Activated naive CD4-positive, alpha-beta T cell treated with anti-CD3 and anti-CD28 coated beads, Interleukin-2, amount 50 U/mL, for 24 hours (primary cell): ENCODE measurements at regions not wholly inside any gene's neighbourhood (a gene's known extent, or its start where the extent isn't known, plus 50 kb on each side); places are given as distances from the start of the nearest gene placed in this dataset.

Source experiments
- H3K27ac Mint-ChIP-seq: one replicate; pipeline ENCODE4 v1.8.0; 2021; ENCODE audit warnings: mild to moderate bottlenecking, mixed read lengths
- H3K27me3 Mint-ChIP-seq: one replicate; pipeline ENCODE4 v1.8.0; 2021; ENCODE audit warnings: mixed read lengths
- H3K36me3 Mint-ChIP-seq: one replicate; pipeline ENCODE4 v1.8.0; 2021; ENCODE audit warnings: mixed read lengths
- H3K4me1 Mint-ChIP-seq: one replicate; pipeline ENCODE4 v1.8.0; 2021; ENCODE audit warnings: mixed read lengths
- H3K4me3 Mint-ChIP-seq: one replicate; pipeline ENCODE4 v1.8.0; 2021; ENCODE audit warnings: mild to moderate bottlenecking, mixed read lengths
- H3K9me3 Mint-ChIP-seq: one replicate; pipeline ENCODE4 v1.8.0; 2021; ENCODE audit warnings: mixed read lengths

DNA sequence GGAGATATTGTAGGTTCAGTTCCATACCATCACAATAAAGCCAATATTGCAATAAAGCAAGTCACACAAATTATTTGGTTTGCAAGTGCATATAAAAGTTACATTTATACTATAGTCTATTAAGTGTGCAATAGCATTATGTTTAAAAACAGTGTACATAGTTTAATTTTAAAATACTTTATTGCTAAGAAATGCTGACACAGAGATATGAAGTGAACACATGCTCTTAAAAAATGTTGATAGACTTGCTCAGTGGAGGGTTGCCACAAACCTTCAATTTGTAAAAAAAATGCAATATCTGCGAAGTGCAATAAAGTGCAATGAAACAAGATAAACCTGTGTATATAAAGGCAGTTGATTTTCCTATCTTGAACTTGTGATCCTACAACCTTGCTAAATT lies 161.5 kb downstream of the PRDM13 start:
- Mint-ChIP-seq H3K27ac (no peak overlapping the region), H3K4me1 (no peaks in the 10 kb centered on the region), H3K27me3 (no peaks in the 10 kb centered on the region), H3K36me3 (no peaks in the 10 kb centered on the region), H3K9me3 (no peaks in the 10 kb centered on the region), H3K4me3 (no peak overlapping the region)

DNA sequence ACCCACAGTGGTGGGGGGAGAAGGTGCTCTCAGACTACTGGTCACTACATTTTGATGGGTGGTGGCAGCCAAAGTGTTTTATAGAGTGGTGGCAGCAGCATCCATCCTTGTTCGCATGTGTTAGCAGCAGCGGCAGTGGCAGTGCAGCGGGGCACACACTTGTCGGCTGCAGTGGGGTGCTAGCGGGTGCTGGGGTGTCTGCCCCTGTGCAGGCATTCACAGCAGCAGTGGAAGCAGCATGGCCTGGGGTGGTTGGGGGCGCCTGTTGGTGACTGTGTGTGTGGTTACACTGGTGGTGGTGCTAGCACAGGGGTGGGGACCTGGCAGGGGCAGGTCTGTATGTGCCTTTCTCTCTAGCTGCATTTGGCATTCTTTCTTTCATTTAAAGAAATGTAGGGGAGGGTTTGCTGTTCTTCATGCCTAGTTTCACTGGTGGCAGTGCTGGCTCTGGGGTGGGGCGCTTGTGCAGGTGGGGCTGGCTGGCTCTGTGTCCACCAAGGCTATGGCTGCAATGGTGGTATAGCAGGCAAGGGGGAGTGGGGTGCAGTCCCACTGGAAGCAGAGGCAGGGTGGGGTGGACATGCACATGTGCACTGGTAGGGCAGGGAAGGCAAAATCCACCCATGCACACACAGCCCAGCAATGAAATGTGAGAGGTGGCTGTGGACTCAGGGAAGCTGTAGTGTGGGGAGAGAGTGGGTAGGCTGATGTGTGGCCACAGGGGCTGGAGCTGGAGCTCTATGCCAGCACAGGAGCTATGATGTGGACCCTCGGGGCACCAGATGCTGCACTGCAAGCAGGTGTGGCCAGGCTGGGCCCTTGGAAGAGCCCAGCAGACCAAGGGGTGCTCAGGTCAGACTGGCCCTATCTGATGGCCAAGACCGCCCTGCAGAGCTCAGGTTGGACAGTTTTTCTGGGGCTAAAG lies 173.3 kb downstream of the PRDM13 start:
- Mint-ChIP-seq H3K36me3 (no peaks in the 10 kb centered on the region), H3K4me3 (no peak overlapping the region), H3K27ac (no peak overlapping the region), H3K9me3 (no peaks in the 10 kb centered on the region), H3K27me3 (peaks cover 30% of the 10 kb centered on the region), H3K4me1 (no peaks in the 10 kb centered on the region)

DNA sequence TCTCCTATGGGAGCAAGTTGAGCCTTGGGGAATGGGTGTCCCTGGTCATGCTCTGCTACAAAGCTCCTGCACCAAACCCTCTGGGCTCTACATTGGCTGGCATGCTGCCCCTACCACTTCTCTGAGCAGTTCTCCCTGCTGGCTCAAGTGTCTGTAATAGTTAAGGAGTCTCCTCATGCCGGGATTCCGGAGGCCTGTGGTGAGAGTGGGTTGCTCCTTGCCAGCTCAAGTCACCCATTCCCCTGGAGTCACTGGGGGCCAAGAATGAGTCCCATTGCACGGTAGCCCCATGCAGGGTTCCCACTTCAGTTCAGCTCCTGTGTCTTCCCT lies 173.9 kb downstream of the PRDM13 start:
- Mint-ChIP-seq H3K27ac (no peak overlapping the region), H3K9me3 (no peaks in the 10 kb centered on the region), H3K36me3 (no peaks in the 10 kb centered on the region), H3K4me3 (no peak overlapping the region), H3K4me1 (no peaks in the 10 kb centered on the region), H3K27me3 (peaks cover 26% of the 10 kb centered on the region)

DNA sequence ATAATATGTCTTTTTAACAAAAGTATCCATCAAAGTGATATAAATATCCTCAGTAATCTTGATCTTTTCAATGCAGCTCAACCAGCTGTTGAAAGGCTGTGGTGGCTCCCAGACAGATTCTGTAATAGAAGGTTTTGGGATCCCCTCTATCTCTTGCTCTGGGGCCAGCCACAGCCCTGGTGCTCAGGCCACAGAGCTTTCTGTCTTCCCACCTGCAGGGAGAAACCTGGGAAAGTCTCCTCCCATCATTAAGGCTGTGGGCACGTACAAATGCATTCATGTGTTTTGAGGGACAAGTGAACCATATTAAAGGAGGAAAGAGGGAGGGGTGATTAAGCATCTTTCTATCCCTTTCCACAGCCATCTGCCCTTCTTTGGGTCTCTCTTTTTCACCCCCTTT lies 183.1 kb downstream of the PRDM13 start:
- Mint-ChIP-seq H3K9me3 (no peaks in the 10 kb centered on the region), H3K36me3 (no peaks in the 10 kb centered on the region), H3K4me1 (no peaks in the 10 kb centered on the region), H3K27ac (no peak overlapping the region), H3K4me3 (no peak overlapping the region), H3K27me3 (peaks cover 9% of the 10 kb centered on the region)

DNA sequence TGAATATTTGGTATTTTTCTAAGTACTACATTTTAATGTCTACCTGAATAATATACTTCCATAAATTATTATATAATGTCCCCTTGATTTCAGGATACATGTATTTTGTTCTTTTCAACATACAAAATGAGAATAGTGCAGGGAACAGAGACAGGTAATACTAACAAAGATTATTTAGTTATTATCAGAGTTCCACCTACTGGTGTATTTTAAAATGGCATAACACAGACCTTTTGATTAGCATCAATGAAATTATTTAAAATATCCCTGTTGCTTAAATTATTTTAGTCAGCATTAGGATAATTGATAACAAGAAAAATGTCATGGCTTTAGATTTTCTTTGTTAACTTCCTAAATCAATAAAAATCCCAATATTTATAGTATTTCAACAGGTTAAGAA lies 184.0 kb downstream of the PRDM13 start:
- no peaks in the 10 kb centered on the region for H3K36me3 Mint-ChIP-seq
- no peak overlapping the region for H3K27ac Mint-ChIP-seq
- no peaks in the 10 kb centered on the region for H3K9me3 Mint-ChIP-seq
- H3K4me3 Mint-ChIP-seq: no peak overlapping the region
- H3K27me3 Mint-ChIP-seq: peaks cover 9% of the 10 kb centered on the region
- H3K4me1 Mint-ChIP-seq: no peaks in the 10 kb centered on the region

DNA sequence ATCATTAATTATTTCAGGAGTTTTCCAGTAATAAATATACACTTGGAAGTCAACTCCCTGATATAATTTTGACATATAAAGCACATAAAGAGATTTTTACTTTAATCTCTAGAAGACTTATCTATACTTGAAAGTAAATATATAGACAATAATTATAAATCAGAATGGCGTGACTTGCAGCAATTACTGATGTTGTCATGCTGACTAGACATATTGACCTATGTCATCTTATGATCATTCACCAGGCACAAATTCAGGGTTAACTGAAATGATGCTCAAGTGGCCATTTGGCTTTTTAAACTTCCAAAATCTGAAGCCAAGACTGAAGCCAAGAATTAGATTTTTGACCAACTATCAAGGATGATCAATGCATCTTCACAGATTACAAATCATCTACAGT lies 192.2 kb downstream of the MCHR2 start:
- H3K9me3 Mint-ChIP-seq: no peaks in the 10 kb centered on the region
- H3K27me3 Mint-ChIP-seq: peaks cover 7% of the 10 kb centered on the region
- H3K4me3 Mint-ChIP-seq: no peak overlapping the region
- H3K27ac Mint-ChIP-seq: no peak overlapping the region
- H3K4me1 Mint-ChIP-seq: no peaks in the 10 kb centered on the region
- no peaks in the 10 kb centered on the region for H3K36me3 Mint-ChIP-seq

DNA sequence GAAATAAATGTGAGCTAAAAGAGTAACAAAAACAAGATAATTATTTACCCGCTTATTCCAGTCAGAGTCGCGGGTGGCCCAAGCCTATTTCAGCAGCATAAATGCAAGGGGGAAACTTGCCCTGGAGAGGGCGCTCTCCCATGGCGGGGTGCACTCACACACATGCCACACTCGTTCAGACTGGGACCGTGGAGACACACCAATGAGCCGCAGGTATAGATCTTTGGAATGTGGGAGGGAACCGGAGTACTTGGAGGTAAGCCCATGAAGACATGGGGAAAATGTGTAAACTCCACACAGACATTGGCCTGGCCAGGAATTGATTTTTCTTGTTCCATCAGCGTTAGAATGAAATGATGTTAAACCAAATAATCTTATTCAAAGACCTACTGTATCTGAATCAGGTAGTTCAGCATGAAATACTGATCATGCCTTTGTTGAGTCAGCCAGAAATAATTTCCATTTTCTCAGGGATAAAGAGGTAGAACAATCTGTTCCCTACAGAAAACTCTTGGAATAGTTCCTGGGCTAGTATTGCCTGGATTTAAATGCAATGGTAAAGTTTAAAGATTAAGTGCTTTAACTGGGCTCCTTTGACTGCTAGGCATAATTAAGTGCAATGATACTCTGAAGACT lies 191.5 kb downstream of the MCHR2 start:
- H3K4me1 Mint-ChIP-seq: no peaks in the 10 kb centered on the region
- no peaks in the 10 kb centered on the region for H3K36me3 Mint-ChIP-seq
- no peaks in the 10 kb centered on the region for H3K9me3 Mint-ChIP-seq
- H3K4me3 Mint-ChIP-seq: no peak overlapping the region
- H3K27ac Mint-ChIP-seq: no peak overlapping the region
- H3K27me3 Mint-ChIP-seq: peaks cover 5% of the 10 kb centered on the region

DNA sequence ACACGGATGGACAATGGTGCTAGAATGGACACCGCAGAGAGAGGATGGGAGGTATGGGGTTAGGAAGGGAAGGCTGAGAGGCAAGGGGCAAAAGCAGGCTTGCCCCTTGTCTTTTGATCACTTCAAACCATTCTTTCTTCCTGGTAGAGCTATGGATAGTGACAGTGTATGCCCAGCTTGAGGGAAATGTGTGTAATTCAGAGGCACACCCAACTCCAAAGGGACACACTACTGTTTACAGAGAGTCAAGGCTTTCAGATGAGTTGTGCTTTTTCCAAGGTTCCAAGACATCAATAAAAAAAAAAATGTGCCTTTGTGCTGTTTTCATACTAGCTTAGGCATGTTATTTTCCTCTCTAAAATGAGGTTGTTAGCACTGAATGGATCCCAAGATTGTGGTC lies 185.0 kb downstream of the MCHR2 start:
- no peaks in the 10 kb centered on the region for H3K9me3 Mint-ChIP-seq
- no peaks in the 10 kb centered on the region for H3K4me1 Mint-ChIP-seq
- peaks cover 18% of the 10 kb centered on the region for H3K27me3 Mint-ChIP-seq

DNA sequence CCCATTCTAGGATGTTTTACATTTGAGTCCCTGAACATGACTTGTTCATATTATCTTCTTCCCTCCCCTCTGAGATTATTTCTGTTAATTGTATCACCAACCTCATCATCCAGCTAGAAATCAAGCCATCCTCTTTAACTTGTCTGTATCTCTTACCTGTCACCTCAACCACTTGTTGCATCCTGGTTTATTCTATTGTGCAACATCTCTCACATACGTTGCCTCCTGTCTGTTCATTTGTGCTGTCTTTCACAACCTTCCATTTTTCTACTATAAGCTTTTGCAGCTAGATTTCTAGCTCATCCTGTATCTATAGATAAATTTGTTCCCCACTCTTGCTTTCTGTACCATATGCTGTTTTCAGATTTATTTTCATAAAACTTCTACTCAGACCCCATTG lies 183.7 kb downstream of the MCHR2 start:
- peaks cover 18% of the 10 kb centered on the region for H3K27me3 Mint-ChIP-seq
- H3K9me3 Mint-ChIP-seq: no peaks in the 10 kb centered on the region
- H3K36me3 Mint-ChIP-seq: no peaks in the 10 kb centered on the region
- H3K4me1 Mint-ChIP-seq: no peaks in the 10 kb centered on the region
- H3K27ac Mint-ChIP-seq: no peak overlapping the region
- no peak overlapping the region for H3K4me3 Mint-ChIP-seq

More for the DNA sequence above, 185.0 kb downstream of the MCHR2 start:
- Mint-ChIP-seq H3K27ac (no peak overlapping the region), H3K36me3 (no peaks in the 10 kb centered on the region), H3K4me3 (no peak overlapping the region)

DNA sequence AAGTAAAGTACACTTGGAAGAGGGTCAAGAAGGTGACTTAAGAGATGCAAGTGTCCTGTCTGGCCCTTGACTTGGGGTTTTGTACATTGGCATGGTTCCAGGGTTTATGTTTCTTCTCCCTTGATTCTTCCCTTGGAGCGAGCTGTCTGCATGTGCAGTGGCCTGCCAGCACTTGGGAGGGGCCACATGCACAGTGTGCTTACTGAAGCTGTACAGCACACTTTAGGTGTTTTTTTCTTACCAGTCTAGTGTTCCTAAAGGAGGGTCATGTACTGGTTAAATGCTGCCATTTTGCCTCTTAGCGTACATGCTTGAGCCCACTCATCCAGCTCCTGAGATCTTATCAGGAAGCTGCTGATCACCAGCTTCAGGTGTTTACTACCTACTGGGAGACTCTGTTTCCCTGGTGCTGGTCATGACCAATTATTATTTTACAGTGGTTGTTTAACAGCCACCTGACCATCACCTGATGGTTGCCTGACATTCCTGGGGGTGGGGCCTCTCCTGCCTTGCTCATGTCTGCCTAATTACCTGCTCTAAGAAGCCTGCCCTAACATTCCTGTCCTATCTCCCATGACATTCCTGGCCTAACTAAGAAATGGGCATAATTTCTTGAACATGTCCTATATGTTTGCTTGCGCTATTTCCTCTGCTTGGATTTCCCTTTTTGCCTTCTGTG lies 182.9 kb downstream of the MCHR2 start:
- no peak overlapping the region for H3K27ac Mint-ChIP-seq
- H3K36me3 Mint-ChIP-seq: no peaks in the 10 kb centered on the region
- no peak overlapping the region for H3K4me3 Mint-ChIP-seq
- H3K4me1 Mint-ChIP-seq: no peaks in the 10 kb centered on the region
- H3K27me3 Mint-ChIP-seq: peaks cover 18% of the 10 kb centered on the region
- H3K9me3 Mint-ChIP-seq: no peaks in the 10 kb centered on the region

DNA sequence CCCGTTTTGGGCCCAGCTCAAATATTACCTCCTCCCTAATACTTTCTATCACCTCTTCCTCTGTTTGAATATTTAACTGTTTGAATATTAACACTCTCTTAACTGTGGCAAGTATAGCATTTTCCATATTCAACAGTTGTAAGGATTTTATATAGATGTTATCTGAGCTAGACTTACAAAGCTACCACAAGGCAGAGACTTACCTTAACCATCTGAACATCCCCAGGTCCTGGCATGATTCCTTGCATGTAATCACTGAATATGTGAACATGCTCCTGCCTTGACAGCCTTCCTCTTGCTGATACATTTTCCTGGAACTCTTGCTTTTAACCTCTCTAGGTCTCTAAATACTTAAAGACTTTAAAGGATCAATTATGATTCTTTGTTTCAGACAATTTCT lies 182.4 kb downstream of the MCHR2 start:
- no peaks in the 10 kb centered on the region for H3K9me3 Mint-ChIP-seq
- H3K4me1 Mint-ChIP-seq: no peaks in the 10 kb centered on the region
- no peak overlapping the region for H3K4me3 Mint-ChIP-seq
- H3K27ac Mint-ChIP-seq: no peak overlapping the region
- peaks cover 18% of the 10 kb centered on the region for H3K27me3 Mint-ChIP-seq
- H3K36me3 Mint-ChIP-seq: no peaks in the 10 kb centered on the region

DNA sequence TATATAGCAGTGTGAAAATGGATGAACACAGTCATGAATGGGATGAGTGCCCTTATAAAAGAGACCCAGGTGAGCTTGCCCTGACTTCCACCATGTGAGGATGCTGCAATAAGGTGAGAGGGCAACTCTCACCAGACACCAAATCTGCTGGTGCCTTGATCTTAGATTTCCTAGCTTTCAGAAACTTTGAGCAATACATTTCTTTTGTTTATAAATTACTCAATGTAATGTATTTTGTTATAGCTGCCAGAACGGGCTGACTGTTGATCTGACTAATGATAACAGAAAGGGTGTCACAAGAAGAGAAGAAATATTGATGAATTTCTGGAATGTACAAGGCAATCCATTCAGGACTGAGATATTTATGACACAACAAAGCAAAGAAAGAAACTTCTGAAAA lies 180.5 kb downstream of the MCHR2 start:
- no peak overlapping the region for H3K27ac Mint-ChIP-seq
- H3K36me3 Mint-ChIP-seq: no peaks in the 10 kb centered on the region
- no peaks in the 10 kb centered on the region for H3K4me1 Mint-ChIP-seq
- peaks cover 20% of the 10 kb centered on the region for H3K27me3 Mint-ChIP-seq
- H3K4me3 Mint-ChIP-seq: no peak overlapping the region
- no peaks in the 10 kb centered on the region for H3K9me3 Mint-ChIP-seq

DNA sequence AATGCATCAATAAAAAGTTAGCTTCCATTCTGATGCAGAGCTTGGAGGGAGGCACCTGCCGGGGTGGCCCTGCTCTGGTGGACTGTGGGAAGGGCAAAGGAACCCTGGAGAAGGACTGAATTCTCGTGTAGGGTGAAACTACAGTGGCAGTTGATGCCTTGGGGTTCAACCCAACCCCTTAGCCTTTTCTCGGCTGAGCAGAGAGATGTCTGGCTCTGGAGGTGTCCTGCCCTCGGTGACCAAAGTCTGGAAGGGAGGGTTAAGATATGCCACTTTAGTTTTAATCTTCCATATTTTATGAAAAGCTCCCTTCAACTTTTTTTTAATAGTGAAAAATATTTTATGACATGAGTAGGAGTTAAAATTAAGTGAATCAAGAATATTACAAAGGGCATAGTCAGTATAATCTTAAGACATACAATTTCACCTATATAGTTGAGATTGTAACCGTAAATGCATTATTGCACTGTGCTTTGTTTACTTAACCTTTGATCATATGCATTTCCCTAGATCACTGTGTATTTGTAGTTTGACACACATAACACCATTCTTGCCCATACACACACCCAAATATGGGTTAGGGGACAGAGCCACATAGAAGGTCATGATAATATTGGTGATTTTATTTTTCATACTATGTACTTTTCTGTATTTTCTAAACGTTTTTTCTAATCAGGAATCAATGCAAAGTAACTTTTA lies 179.6 kb downstream of the MCHR2 start:
- no peaks in the 10 kb centered on the region for H3K36me3 Mint-ChIP-seq
- H3K4me1 Mint-ChIP-seq: no peaks in the 10 kb centered on the region
- H3K4me3 Mint-ChIP-seq: no peak overlapping the region
- no peaks in the 10 kb centered on the region for H3K9me3 Mint-ChIP-seq
- H3K27me3 Mint-ChIP-seq: peaks cover 17% of the 10 kb centered on the region
- no peak overlapping the region for H3K27ac Mint-ChIP-seq

DNA sequence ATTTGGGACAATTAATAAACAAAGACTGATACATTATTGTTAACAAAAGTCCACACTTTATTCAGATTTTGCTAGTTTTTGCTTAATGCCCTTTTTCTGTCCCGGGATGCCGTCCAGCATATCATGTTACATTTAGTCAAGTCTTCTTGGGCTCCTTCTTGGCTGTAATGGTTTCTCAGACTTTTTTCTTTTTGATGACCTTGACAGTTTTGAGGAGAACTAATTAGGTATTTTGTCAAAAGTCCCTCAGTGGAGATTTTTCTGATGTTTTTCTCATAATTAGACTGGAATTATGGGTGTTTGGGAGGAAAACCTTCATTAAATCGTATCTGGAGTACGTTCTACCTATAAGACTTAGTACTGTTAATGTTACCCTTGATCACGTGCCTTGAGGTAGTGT lies 177.2 kb downstream of the MCHR2 start:
- Mint-ChIP-seq H3K4me1 (no peaks in the 10 kb centered on the region), H3K27me3 (peaks cover 16% of the 10 kb centered on the region), H3K36me3 (no peaks in the 10 kb centered on the region), H3K27ac (no peak overlapping the region), H3K9me3 (no peaks in the 10 kb centered on the region), H3K4me3 (no peak overlapping the region)

DNA sequence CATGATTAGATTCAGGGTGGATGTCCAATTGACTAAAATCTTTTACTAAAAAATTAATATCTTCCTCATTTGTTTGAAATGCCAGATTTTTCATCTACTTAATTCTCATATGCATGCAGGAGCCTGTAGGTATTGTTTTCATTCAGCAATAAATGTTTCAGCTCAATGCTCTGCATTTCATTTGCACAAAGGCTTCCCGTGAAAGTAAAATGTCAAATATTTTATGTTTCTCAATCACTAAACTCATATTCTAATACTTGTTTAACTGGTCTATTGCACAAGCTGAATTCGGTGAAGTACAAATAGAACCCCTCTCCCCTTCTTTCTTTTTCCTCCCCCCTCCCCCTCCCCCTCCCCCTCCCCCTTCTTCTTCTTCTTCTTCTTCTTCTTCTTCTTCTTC lies 175.9 kb downstream of the MCHR2 start:
- peaks cover 21% of the 10 kb centered on the region for H3K27me3 Mint-ChIP-seq

DNA sequence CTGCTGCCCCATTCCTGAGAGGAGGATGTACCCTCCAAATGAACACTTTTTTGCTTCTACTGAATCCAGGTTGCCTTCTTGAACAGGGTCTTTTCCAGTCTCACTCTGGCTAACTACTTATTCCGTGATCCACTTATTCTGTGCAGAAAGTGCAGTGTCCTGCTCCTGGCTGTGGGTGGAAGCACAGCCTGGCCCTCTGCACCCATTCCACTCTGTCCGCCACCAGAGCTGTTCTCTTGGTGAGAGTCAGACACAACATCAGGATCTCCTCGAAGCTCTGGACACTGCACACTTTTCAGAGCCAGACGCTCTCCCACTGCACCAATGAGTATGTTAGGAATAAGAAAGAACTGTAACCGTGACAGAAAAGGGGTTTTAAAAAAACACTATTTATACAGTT lies 174.2 kb downstream of the MCHR2 start:
- Mint-ChIP-seq H3K36me3 (no peaks in the 10 kb centered on the region), H3K27ac (no peak overlapping the region), H3K27me3 (peaks cover 21% of the 10 kb centered on the region), H3K4me3 (no peak overlapping the region), H3K4me1 (peaks cover 9% of the 10 kb centered on the region), H3K9me3 (no peaks in the 10 kb centered on the region)

More for the DNA sequence above, 175.9 kb downstream of the MCHR2 start:
- Mint-ChIP-seq H3K4me1 (peaks cover 5% of the 10 kb centered on the region), H3K36me3 (no peaks in the 10 kb centered on the region), H3K27ac (no peak overlapping the region), H3K4me3 (no peak overlapping the region), H3K9me3 (no peaks in the 10 kb centered on the region)
